GM23338 (cell line): ENCODE measurements at regions not wholly inside any gene's neighbourhood (a gene's known extent, or its start where the extent isn't known, plus 50 kb on each side); places are given as distances from the start of the nearest gene placed in this dataset.

Experiments used
- ATAC-seq: fragments of 200-7000 bp; cut with Tn5 transposase; 3 replicates; pipeline ENCODE4 v1.9.1; 2020
- DNase-seq: peaks from one replicate; pipeline ENCODE4 v3.0.0-alpha.2; 2015; ENCODE audit warnings: low spot score
- H2AFZ ChIP-seq: fragments of 200-600 bp; sonication (generic); 2 replicates; pipeline ENCODE4 v1.8.0; 2016; ENCODE audit warnings: antibody characterized with exemption, mild to moderate bottlenecking, moderate library complexity
- H3F3A ChIP-seq: fragments of 200-600 bp; sonication (generic); replicated peaks from 2 replicates; pipeline ENCODE4 v1.8.0; 2017; ENCODE audit warnings: antibody characterized with exemption, mixed run types, low read depth
- H3K27ac ChIP-seq: fragments of 200-600 bp; sonication (generic); 2 replicates; pipeline ENCODE4 v1.6.1; 2016; ENCODE audit warnings: low read depth
- H3K27me3 ChIP-seq: fragments of 200-600 bp; sonication (generic); 2 replicates; pipeline ENCODE4 v1.8.0; 2016; ENCODE audit warnings: mild to moderate bottlenecking, mixed run types, moderate library complexity; ENCODE audit not compliant: insufficient read depth
- H3K36me3 ChIP-seq: fragments of 200-600 bp; sonication (generic); 2 replicates; pipeline ENCODE4 v1.8.0; 2016; ENCODE audit warnings: mild to moderate bottlenecking; ENCODE audit not compliant: insufficient read depth
- H3K4me1 ChIP-seq: fragments of 200-600 bp; sonication (generic); 2 replicates; pipeline ENCODE4 v1.8.0; 2016; ENCODE audit warnings: mild to moderate bottlenecking, moderate library complexity; ENCODE audit not compliant: insufficient read depth
- H3K4me2 ChIP-seq: fragments of 200-600 bp; sonication (generic); 2 replicates; pipeline ENCODE4 v1.7.1; 2017; ENCODE audit warnings: mixed run types
- H3K4me3 ChIP-seq: fragments of 200-600 bp; sonication (generic); 2 replicates; pipeline ENCODE4 v1.6.1; 2016; ENCODE audit warnings: mixed run types
- H3K79me2 ChIP-seq: fragments of 200-600 bp; sonication (generic); replicated peaks from 2 replicates; pipeline ENCODE4 v1.8.0; 2017; ENCODE audit warnings: mild to moderate bottlenecking; ENCODE audit not compliant: insufficient read depth
- H3K9me2 ChIP-seq: fragments of 200-600 bp; sonication (generic); 2 replicates; pipeline ENCODE4 v1.8.0; 2017; ENCODE audit not compliant: insufficient read depth
- H4K20me1 ChIP-seq: fragments of 200-600 bp; sonication (generic); replicated peaks from 2 replicates; pipeline ENCODE4 v1.8.0; 2017; ENCODE audit warnings: mild to moderate bottlenecking; ENCODE audit not compliant: insufficient read depth
- H3K27ac Mint-ChIP-seq: 2 replicates; pipeline ENCODE4 v1.8.0; 2020; ENCODE audit warnings: inconsistent platforms, mild to moderate bottlenecking, moderate library complexity, mixed read lengths
- H3K27me3 Mint-ChIP-seq: 3 replicates; pipeline ENCODE4 v1.8.0; 2022; ENCODE audit warnings: low read depth, mild to moderate bottlenecking, moderate library complexity, mixed read lengths, inconsistent platforms; ENCODE audit not compliant: insufficient read depth, poor library complexity
- H3K36me3 Mint-ChIP-seq: 3 replicates; pipeline ENCODE4 v1.8.0; 2021; ENCODE audit warnings: low read depth, mild to moderate bottlenecking, inconsistent platforms, moderate library complexity, mixed read lengths
- H3K4me1 Mint-ChIP-seq: 3 replicates; pipeline ENCODE4 v1.8.0; 2020; ENCODE audit warnings: mild to moderate bottlenecking, inconsistent platforms, mixed read lengths
- H3K4me3 Mint-ChIP-seq: 3 replicates; pipeline ENCODE4 v1.8.0; 2021; ENCODE audit warnings: moderate library complexity, mild to moderate bottlenecking, inconsistent platforms, mixed read lengths
- H3K9me3 Mint-ChIP-seq: 3 replicates; pipeline ENCODE4 v1.8.0; 2020; ENCODE audit warnings: moderate library complexity, mild to moderate bottlenecking, inconsistent platforms, mixed read lengths
- CREB1 ChIP-seq: fragments of 250-450 bp; sonication (Bioruptor Pico); IDR thresholded peaks from 2 replicates; pipeline ENCODE4 v1.5.0; 2020; ENCODE audit warnings: low read depth, mild to moderate bottlenecking, moderate library complexity
- CTCF ChIP-seq, 2 experiments: fragments of 200-600 bp in 1 of 2; sonication (generic) in 1 of 2; conservative IDR thresholded peaks; 2 replicates each; pipeline versions ENCODE4 v1.5.1 to v1.6.1; 2016 to 2017; ENCODE audit warnings: antibody characterized with exemption in 2 of 2, low read depth in 2 of 2, mild to moderate bottlenecking in 2 of 2, moderate library complexity in 1 of 2
- ETS1 ChIP-seq: IDR thresholded peaks from 2 replicates; pipeline ENCODE4 v1.6.1; 2016; ENCODE audit warnings: antibody characterized with exemption
- EZH2 ChIP-seq: fragments of 200-600 bp; sonication (generic); IDR thresholded peaks from one replicate; pipeline ENCODE4 v1.8.0; 2017; ENCODE audit warnings: antibody characterized with exemption, mild to moderate bottlenecking, low read depth; ENCODE audit not compliant: unreplicated experiment
- EZH2phosphoT487 ChIP-seq: fragments of 200-600 bp; sonication (generic); IDR thresholded peaks from one replicate; pipeline ENCODE4 v1.8.1; 2018; ENCODE audit warnings: antibody characterized with exemption; ENCODE audit not compliant: unreplicated experiment
- JUNB ChIP-seq: IDR thresholded peaks from one replicate; pipeline ENCODE4 v1.6.1; 2016; ENCODE audit warnings: antibody characterized with exemption; ENCODE audit not compliant: unreplicated experiment
- NANOG ChIP-seq: IDR thresholded peaks from 2 replicates; pipeline ENCODE4 v1.6.1; 2016; ENCODE audit warnings: antibody characterized with exemption, borderline replicate concordance
- POLR2AphosphoS5 ChIP-seq: IDR thresholded peaks from 2 replicates; pipeline ENCODE4 v1.6.1; 2016; ENCODE audit warnings: antibody characterized with exemption, low read depth
- REST ChIP-seq: IDR thresholded peaks from one replicate; pipeline ENCODE4 v1.6.1; 2018; ENCODE audit warnings: antibody characterized with exemption; ENCODE audit not compliant: unreplicated experiment
- STAT1 ChIP-seq: IDR thresholded peaks from one replicate; pipeline ENCODE4 v1.6.1; 2016; ENCODE audit warnings: antibody characterized with exemption; ENCODE audit not compliant: unreplicated experiment
- ZNF114 ChIP-seq: fragments of 250-450 bp; sonication (Bioruptor Pico); IDR thresholded peaks from 2 replicates; pipeline ENCODE4 v1.5.0; 2020; ENCODE audit warnings: mild to moderate bottlenecking, moderate library complexity
- ZNF331 ChIP-seq: fragments of 250-450 bp; sonication (Bioruptor Pico); IDR thresholded peaks from 2 replicates; pipeline ENCODE4 v1.5.0; 2020; ENCODE audit warnings: low read depth, mild to moderate bottlenecking, moderate library complexity
- ZNF462 ChIP-seq: fragments of 250-450 bp; sonication (Bioruptor Pico); IDR thresholded peaks from 2 replicates; pipeline ENCODE4 v1.5.0; 2020; ENCODE audit warnings: mild to moderate bottlenecking, moderate library complexity

- Histone ChIP-seq H3K4me1 (no peaks in the 10 kb centered on the region), H4K20me1 (no peaks in the 10 kb centered on the region), H3F3A (no peaks in the 10 kb centered on the region), H3K4me3 (no peak overlapping the region), H3K36me3 (no peaks in the 10 kb centered on the region), H3K27me3 (no peaks in the 10 kb centered on the region), H3K79me2 (no peaks in the 10 kb centered on the region), H3K9me2 (0 out of 2 replicates have a peak, but pooled peaks cover 8% of the 10 kb centered on the region), H2AFZ (no peak overlapping the region), H3K4me2 (no peak overlapping the region), H3K27ac (no peak overlapping the region)
- Mint-ChIP-seq H3K36me3 (no peaks in the 10 kb centered on the region), H3K27me3 (peaks cover 2% of the 10 kb centered on the region), H3K9me3 (no peaks in the 10 kb centered on the region), H3K4me3 (no peak overlapping the region), H3K27ac (no peak overlapping the region), H3K4me1 (peaks cover 3% of the 10 kb centered on the region; the same call in 1 of the 3 replicates)
- DNase-seq (no peak), ATAC-seq (no peak)
- TF ChIP-seq CTCF (conservative IDR thresholded peaks at IDR 0.05; ENCODE audit: low read depth in 2 of 2) (no peak), CREB1 (no peak), ZNF331 (CRISPR knock-in tag) (no peak), POLR2AphosphoS5 (no peak), JUNB (no peak), NANOG (no peak), REST (no peak), EZH2 (no peak), ZNF462 (no peak), ETS1 (no peak), ZNF114 (no peak), EZH2phosphoT487 (no peak), STAT1 (no peak)
Measured at GRCh38 chr2:23121968-23122648, 262.9 kb upstream of the KLHL29 start.
